MCF 10A (cell line): ENCODE measurements at regions not wholly inside any gene's neighbourhood (a gene's known extent, or its start where the extent isn't known, plus 50 kb on each side); places are given as distances from the start of the nearest gene placed in this dataset.

Experiments used
- BruUV-seq: library from RNA; stranded (reverse); fragments of 400-500 nt; replicated peaks from 2 replicates; lab custom pipeline; 2021; lab: Mats Ljungman, UMichigan
- CTCF ChIA-PET: fragments of 300-600 bp; sonication (Branson Sonifier 250); formaldehyde crosslinking; extraction: SDS; loops from one replicate; lab custom pipeline; 2021; ENCODE audit warnings: antibody characterized with exemption, inconsistent platforms; lab: Yijun Ruan, JAX
- POLR2A ChIA-PET: fragments of 300-600, 350-650 bp; sonication (Branson Sonifier 250); formaldehyde crosslinking; extraction: SDS; loops from one replicate; lab custom pipeline; 2020; ENCODE audit warnings: antibody characterized with exemption, inconsistent platforms; lab: Yijun Ruan, JAX
- DNase-seq: peaks from one replicate; pipeline ENCODE4 v3.0.0-alpha.2; 2018; ENCODE audit not compliant: unreplicated experiment
- H3K27ac Mint-ChIP-seq: one replicate; pipeline ENCODE4 v1.8.0; 2022; ENCODE audit warnings: mild to moderate bottlenecking, low read depth, mixed read lengths; ENCODE audit not compliant: unreplicated experiment
- H3K27me3 Mint-ChIP-seq: one replicate; pipeline ENCODE4 v1.8.0; 2022; ENCODE audit warnings: mixed read lengths; ENCODE audit not compliant: insufficient read depth, unreplicated experiment
- H3K36me3 Mint-ChIP-seq: one replicate; pipeline ENCODE4 v1.8.0; 2022; ENCODE audit warnings: mild to moderate bottlenecking, moderate library complexity, mixed read lengths; ENCODE audit not compliant: insufficient read depth, unreplicated experiment
- H3K4me1 Mint-ChIP-seq: one replicate; pipeline ENCODE4 v1.8.0; 2022; ENCODE audit warnings: mixed read lengths; ENCODE audit not compliant: insufficient read depth, unreplicated experiment
- H3K4me3 Mint-ChIP-seq: one replicate; pipeline ENCODE4 v1.8.0; 2022; ENCODE audit warnings: mild to moderate bottlenecking, moderate library complexity, mixed read lengths; ENCODE audit not compliant: unreplicated experiment
- H3K9me3 Mint-ChIP-seq: one replicate; pipeline ENCODE4 v1.8.0; 2022; ENCODE audit warnings: mixed read lengths; ENCODE audit not compliant: unreplicated experiment
- intact Hi-C: fragments of 100-400 bp; cut with micrococcal nuclease; formaldehyde crosslinking; loops from 2 replicates; pipeline ENCODE4 v1.14.1; 2022
- TF ChIP-seq, protein P1 (sequence below): fragments of 200-600 bp; IDR thresholded peaks from one replicate; pipeline ENCODE4 v1.8.0; 2022; ENCODE audit warnings: antibody characterized with exemption, mild to moderate bottlenecking; ENCODE audit not compliant: unreplicated experiment

DNA sequence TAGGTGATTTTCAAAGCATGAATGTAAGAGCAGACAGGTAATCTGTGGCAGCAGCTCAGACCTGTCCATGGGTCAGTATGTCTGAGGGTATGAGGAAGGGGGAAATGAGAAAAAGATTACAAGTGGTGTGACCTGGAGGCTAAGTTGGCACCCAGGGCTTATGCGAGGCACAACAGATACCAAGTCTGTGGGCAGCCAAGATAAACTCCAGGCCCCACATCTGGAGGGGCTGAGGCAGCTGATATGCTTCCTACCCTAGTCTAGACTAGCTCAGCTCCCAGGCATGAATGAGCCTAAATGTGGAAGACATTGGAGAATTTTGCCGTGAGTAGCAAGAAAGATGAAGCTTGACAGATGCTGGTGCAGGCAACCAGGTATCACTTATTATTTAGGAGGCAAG is 151.7 kb downstream of the PIK3R1 start:
- POLR2A ChIA-PET = interaction anchor here (0.6 to 0.7 kb wide), 2 partner anchors 45 to 96 kb away, joined by 3 read pairs; no protein-coding TSS in a partner anchor
- H3K9me3 Mint-ChIP-seq = no peaks in the 10 kb centered on the region
- H3K27ac Mint-ChIP-seq = no peak overlapping the region
- TF ChIP-seq, protein P1, sequence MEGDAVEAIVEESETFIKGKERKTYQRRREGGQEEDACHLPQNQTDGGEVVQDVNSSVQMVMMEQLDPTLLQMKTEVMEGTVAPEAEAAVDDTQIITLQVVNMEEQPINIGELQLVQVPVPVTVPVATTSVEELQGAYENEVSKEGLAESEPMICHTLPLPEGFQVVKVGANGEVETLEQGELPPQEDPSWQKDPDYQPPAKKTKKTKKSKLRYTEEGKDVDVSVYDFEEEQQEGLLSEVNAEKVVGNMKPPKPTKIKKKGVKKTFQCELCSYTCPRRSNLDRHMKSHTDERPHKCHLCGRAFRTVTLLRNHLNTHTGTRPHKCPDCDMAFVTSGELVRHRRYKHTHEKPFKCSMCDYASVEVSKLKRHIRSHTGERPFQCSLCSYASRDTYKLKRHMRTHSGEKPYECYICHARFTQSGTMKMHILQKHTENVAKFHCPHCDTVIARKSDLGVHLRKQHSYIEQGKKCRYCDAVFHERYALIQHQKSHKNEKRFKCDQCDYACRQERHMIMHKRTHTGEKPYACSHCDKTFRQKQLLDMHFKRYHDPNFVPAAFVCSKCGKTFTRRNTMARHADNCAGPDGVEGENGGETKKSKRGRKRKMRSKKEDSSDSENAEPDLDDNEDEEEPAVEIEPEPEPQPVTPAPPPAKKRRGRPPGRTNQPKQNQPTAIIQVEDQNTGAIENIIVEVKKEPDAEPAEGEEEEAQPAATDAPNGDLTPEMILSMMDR = no peak
- peaks cover 15% of the 10 kb centered on the region for H3K4me1 Mint-ChIP-seq
- BruUV-seq = no TSS peak
- no peak for DNase-seq
- CTCF ChIA-PET = interaction anchor here (1.0 kb wide), 1 partner anchor 49 kb away, joined by 3 read pairs; no protein-coding TSS in a partner anchor
- no peaks in the 10 kb centered on the region for H3K27me3 Mint-ChIP-seq
- no peaks in the 10 kb centered on the region for H3K36me3 Mint-ChIP-seq
- intact Hi-C loops = no loop called here
- no peak overlapping the region for H3K4me3 Mint-ChIP-seq

DNA sequence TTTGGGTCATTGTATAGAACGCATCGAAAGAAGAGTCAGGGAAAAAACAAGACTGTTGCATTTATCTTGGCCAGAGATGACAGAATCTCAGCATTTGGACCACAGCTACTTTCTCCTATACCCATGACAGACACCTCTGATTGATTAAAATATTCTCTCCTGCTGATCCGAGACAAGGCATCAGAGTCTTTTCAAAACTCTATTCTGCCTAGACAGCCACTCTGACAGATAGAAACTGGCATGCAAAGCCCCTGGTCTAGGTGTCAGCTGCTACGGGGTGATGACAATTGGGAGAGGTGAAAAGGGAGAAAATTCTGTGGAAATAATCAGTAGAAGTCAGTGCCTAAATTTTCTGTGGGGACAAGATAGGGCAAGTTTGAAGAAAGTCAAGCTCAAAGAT is 152.2 kb downstream of the PIK3R1 start:
- Mint-ChIP-seq H3K27ac (no peak overlapping the region), H3K9me3 (no peaks in the 10 kb centered on the region), H3K4me1 (peaks cover 15% of the 10 kb centered on the region), H3K27me3 (no peaks in the 10 kb centered on the region), H3K4me3 (no peak overlapping the region), H3K36me3 (no peaks in the 10 kb centered on the region)
- CTCF ChIA-PET = interaction anchor here (0.6 to 1.0 kb wide), 2 partner anchors 49 to 219 kb away, joined by 3 to 4 read pairs; no protein-coding TSS in a partner anchor
- BruUV-seq = no TSS peak
- POLR2A ChIA-PET = interaction anchor here (0.6 to 1.5 kb wide), 4 partner anchors 8 to 109 kb away, joined by 3 to 4 read pairs (median 3); no protein-coding TSS in a partner anchor
- DNase-seq = no peak
- intact Hi-C loops = no loop called here
- TF ChIP-seq, protein P1 = no peak

DNA sequence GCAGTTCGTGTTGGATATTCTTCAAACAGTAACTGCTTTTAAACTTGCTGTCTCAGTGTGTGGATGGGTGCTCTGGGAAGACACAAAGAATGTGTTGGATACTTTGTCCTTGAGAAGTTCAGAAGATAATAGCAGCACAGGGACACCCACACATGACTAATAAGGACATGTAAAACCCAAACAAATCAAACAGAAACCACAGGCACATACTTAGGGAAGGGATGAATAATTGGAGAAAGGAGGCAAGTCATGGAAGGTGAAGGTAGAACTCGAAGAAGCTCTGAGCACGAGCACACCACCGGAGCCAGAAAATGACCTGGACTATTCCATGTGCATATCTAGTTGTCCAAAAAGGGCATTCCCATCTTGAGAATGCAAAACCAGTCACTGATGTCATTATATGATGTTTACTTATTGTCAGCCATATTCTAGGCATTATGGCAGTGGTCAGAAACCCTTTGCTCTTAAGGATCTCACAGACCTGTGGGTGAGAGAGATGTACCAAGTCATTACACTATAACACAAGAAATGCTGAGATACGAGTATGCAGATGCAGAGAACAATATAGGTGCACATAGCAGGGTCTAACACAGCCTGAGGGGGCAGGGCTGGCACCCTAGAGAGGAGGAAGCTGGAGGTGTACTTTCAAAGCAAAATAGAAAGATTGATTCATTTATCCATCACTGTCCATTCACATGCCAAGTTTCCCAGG is 152.9 kb downstream of the PIK3R1 start:
- POLR2A ChIA-PET = interaction anchor here (0.6 to 1.5 kb wide), 3 partner anchors 9 to 108 kb away, joined by 3 to 4 read pairs (median 3); no protein-coding TSS in a partner anchor

DNA sequence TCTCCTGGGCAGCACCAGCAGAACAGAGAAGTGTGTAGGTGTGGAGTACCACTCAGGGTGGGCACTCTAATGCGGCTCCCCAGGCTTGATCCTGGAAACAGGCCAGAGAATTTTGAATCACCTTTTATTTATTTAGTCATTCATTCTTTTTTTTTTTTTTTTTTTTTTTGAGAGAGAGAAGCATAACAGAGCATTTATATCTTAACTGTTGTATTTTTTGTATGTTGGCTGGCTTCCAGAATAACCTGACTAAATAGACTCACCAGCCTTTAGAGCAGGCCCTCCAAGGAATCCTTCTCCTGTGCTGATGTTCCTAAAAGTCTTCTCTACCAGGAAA is 153.4 kb downstream of the PIK3R1 start:
- ChIA-PET POLR2A (interaction anchor here (0.6 to 1.5 kb wide), 3 partner anchors 9 to 24 kb away, joined by 3 to 4 read pairs (median 3); no protein-coding TSS in a partner anchor), CTCF (no interaction called here)
- H3K9me3 Mint-ChIP-seq = no peaks in the 10 kb centered on the region
- peak; percentile 58 for DNase-seq
- peaks cover 15% of the 10 kb centered on the region for H3K4me1 Mint-ChIP-seq
- no peak overlapping the region for H3K27ac Mint-ChIP-seq
- TF ChIP-seq, protein P1 = no peak
- H3K36me3 Mint-ChIP-seq = peaks cover 6% of the 10 kb centered on the region
- intact Hi-C loops = no loop called here
- BruUV-seq = no TSS peak
- no peaks in the 10 kb centered on the region for H3K27me3 Mint-ChIP-seq
- no peak overlapping the region for H3K4me3 Mint-ChIP-seq

More for the DNA sequence above, 152.9 kb downstream of the PIK3R1 start:
- Mint-ChIP-seq H3K4me1 (peaks cover 15% of the 10 kb centered on the region), H3K36me3 (peaks cover 6% of the 10 kb centered on the region), H3K9me3 (no peaks in the 10 kb centered on the region), H3K4me3 (no peak overlapping the region), H3K27ac (no peak overlapping the region), H3K27me3 (no peaks in the 10 kb centered on the region)
- TF ChIP-seq, protein P1 = no peak
- no TSS peak for BruUV-seq
- no peak for DNase-seq
- intact Hi-C loops = no loop called here
- CTCF ChIA-PET = interaction anchor here (0.6 kb wide), 1 partner anchor 219 kb away, joined by 4 read pairs; no protein-coding TSS in a partner anchor
